HepG2 (cell line): ENCODE measurements at regions not wholly inside any gene's neighbourhood (a gene's known extent, or its start where the extent isn't known, plus 50 kb on each side); places are given as distances from the start of the nearest gene placed in this dataset.
"Not testable (repeated sequence)": the region's sequence is repeated elsewhere in the genome, so short reads cannot be mapped to it uniquely, and the experiment has no call there.

ENCODE experiments used
- ATAC-seq: fragments of 200-7000 bp; cut with Tn5 transposase; 3 replicates; pipeline ENCODE4 v1.9.1; 2020; ENCODE audit warnings: mild to moderate bottlenecking, moderate library complexity
- BruUV-seq: library from RNA; stranded (reverse); fragments of 400-500 nt; replicated peaks from 2 replicates; lab custom pipeline; 2021; lab: Mats Ljungman, UMichigan
- CTCF ChIA-PET: fragments of 300-600 bp; formaldehyde crosslinking; extraction: SDS; loops from one replicate; lab custom pipeline; 2021; ENCODE audit warnings: low total read pairs, inconsistent platforms, low intra/inter-chr PET ratio; lab: Yijun Ruan, JAX
- POLR2A ChIA-PET: fragments of 350-600 bp; sonication (Branson Sonifier 250); formaldehyde crosslinking; loops from one replicate; lab custom pipeline; 2020; ENCODE audit warnings: antibody characterized with exemption, inconsistent platforms; lab: Yijun Ruan, JAX
- DNase-seq: peaks from one replicate; pipeline ENCODE4 v3.0.0-alpha.2; 2015; ENCODE audit warnings: low spot score
- FAIRE-seq: peaks from 3 replicates; lab custom pipeline; 2011; peaks lifted over from hg19 to GRCh38; lab: Jason Lieb, UNC
- H2AFZ ChIP-seq: one replicate; pipeline ENCODE4 v1.6.1; 2011; ENCODE audit warnings: low read length, inconsistent platforms
- H3K27ac ChIP-seq: fragments of 300-600 bp; 3 replicates; pipeline ENCODE4 v1.8.0; 2011; ENCODE audit warnings: mixed run types, mild to moderate bottlenecking, mixed read lengths, low read length, inconsistent platforms; ENCODE audit not compliant: insufficient read depth; ENCODE audit errors: extremely low read length
- H3K27me3 ChIP-seq, 2 experiments: fragments of 200-600 bp in 1 of 2; 2 replicates in 1 of 2; 3 replicates in 1 of 2; pipeline versions ENCODE4 v1.6.0 to v1.8.0; 2011; ENCODE audit warnings: low read length in 2 of 2, mild to moderate bottlenecking in 2 of 2, moderate library complexity in 2 of 2, inconsistent platforms in 1 of 2; ENCODE audit not compliant: insufficient read depth in 2 of 2, control insufficient read depth in 1 of 2
- H3K36me3 ChIP-seq, 2 experiments: fragments of 200-600 bp in 1 of 2; replicated peaks in 1 of 2; 2 replicates in 1 of 2; 3 replicates in 1 of 2; pipeline versions ENCODE4 v1.5.1 to v1.8.0; 2011; ENCODE audit warnings: low read length in 2 of 2, inconsistent platforms in 1 of 2; ENCODE audit not compliant: insufficient read depth in 2 of 2, control insufficient read depth in 1 of 2
- H3K4me1 ChIP-seq: 2 replicates; pipeline ENCODE4 v1.5.1; 2012; ENCODE audit warnings: low read length, inconsistent platforms; ENCODE audit not compliant: insufficient read depth
- H3K4me2 ChIP-seq: 2 replicates; pipeline ENCODE4 v1.6.0; 2011; ENCODE audit warnings: low read depth, low read length, inconsistent platforms
- H3K4me3 ChIP-seq, 3 experiments: fragments of 200-600 bp in 1 of 3; sonication (generic), shearing (Covaris generic) in 1 of 3; replicated peaks in 1 of 3; 2 replicates each; pipeline ENCODE4 v1.5.1; 2011 to 2016; ENCODE audit warnings: low read length in 3 of 3, inconsistent platforms in 2 of 3, low read depth in 2 of 3, mild to moderate bottlenecking in 2 of 3, control low read depth in 1 of 3, mixed read lengths in 1 of 3; ENCODE audit not compliant: insufficient read depth in 1 of 3
- H3K79me2 ChIP-seq: one replicate; pipeline ENCODE4 v1.6.1; 2011; ENCODE audit warnings: low read length, inconsistent platforms; ENCODE audit not compliant: insufficient read depth
- H3K9ac ChIP-seq: 2 replicates; pipeline ENCODE4 v1.6.0; 2011; ENCODE audit warnings: mild to moderate bottlenecking, low read depth, low read length, inconsistent platforms; ENCODE audit not compliant: insufficient read depth
- H3K9me3 ChIP-seq: 2 replicates; pipeline ENCODE4 v1.5.1; 2012; ENCODE audit warnings: mild to moderate bottlenecking, low read length
- H4K20me1 ChIP-seq: 2 replicates; pipeline ENCODE4 v1.6.0; 2011; ENCODE audit warnings: inconsistent platforms, mild to moderate bottlenecking, low read length, moderate library complexity; ENCODE audit not compliant: insufficient read depth
- ATF4 ChIP-seq, 2 experiments: fragments of 450-650 bp in 1 of 2; sonication (generic) in 1 of 2; formaldehyde crosslinking; IDR thresholded peaks; 2 replicates each; pipeline versions ENCODE4 v1.5.0 to v1.8.0; 2020 to 2022; ENCODE audit warnings: mild to moderate bottlenecking in 1 of 2, missing genetic modification reagents in 1 of 2
- KDM2A ChIP-seq: sonication (generic); formaldehyde crosslinking; IDR thresholded peaks from 2 replicates; pipeline ENCODE4 v1.4.0; 2020; ENCODE audit warnings: low read depth, missing genetic modification reagents, borderline replicate concordance
- NFKBIZ ChIP-seq: IDR thresholded peaks from 2 replicates; pipeline ENCODE4 v1.6.1; 2018; ENCODE audit warnings: missing genetic modification reagents, missing compliant biosample characterization
- PCBP1 ChIP-seq: fragments of 200-400 bp; formaldehyde crosslinking; IDR thresholded peaks from 2 replicates; pipeline ENCODE4 v1.6.1; 2017; ENCODE audit warnings: mild to moderate bottlenecking, low read depth, low read length, borderline replicate concordance
- RCOR2 ChIP-seq: IDR thresholded peaks from 2 replicates; pipeline ENCODE4 v1.6.1; 2016; ENCODE audit warnings: missing biosample characterization, missing genetic modification reagents
- RFXAP ChIP-seq: sonication (generic); formaldehyde crosslinking; IDR thresholded peaks from 2 replicates; pipeline ENCODE4 v1.4.0; 2020; ENCODE audit warnings: missing genetic modification reagents, borderline replicate concordance
- SRSF1 ChIP-seq: fragments of 200-400 bp; formaldehyde crosslinking; optimal IDR thresholded peaks from 2 replicates; pipeline ENCODE3; 2017; ENCODE audit warnings: mild to moderate bottlenecking, low read depth, low read length, moderate library complexity
- ZFAT ChIP-seq: sonication (generic); formaldehyde crosslinking; conservative IDR thresholded peaks from 2 replicates; pipeline ENCODE4 v1.8.1; 2023; ENCODE audit warnings: missing genetic modification reagents, inconsistent platforms
- ZFP36 ChIP-seq: fragments of 150-350 bp; IDR thresholded peaks from 2 replicates; pipeline ENCODE4 v1.6.1; 2018; ENCODE audit warnings: borderline replicate concordance, low read length, low read depth; ENCODE audit not compliant: partially characterized antibody
- ZNF235 ChIP-seq: sonication (generic); formaldehyde crosslinking; IDR thresholded peaks from 2 replicates; pipeline ENCODE4 v1.8.1; 2023; ENCODE audit warnings: mild to moderate bottlenecking, missing genetic modification reagents, borderline replicate concordance
- ZNF274 ChIP-seq: sonication (generic); formaldehyde crosslinking; IDR thresholded peaks from 2 replicates; pipeline ENCODE4 v1.5.1; 2020; ENCODE audit warnings: mild to moderate bottlenecking, missing genetic modification reagents
- ZNF333 ChIP-seq: sonication (generic); formaldehyde crosslinking; IDR thresholded peaks from 2 replicates; pipeline ENCODE4 v1.4.0; 2020; ENCODE audit warnings: mild to moderate bottlenecking, missing genetic modification reagents, borderline replicate concordance
- ZNF747 ChIP-seq: sonication (generic); formaldehyde crosslinking; IDR thresholded peaks from 2 replicates; pipeline ENCODE4 v1.8.1; 2023; ENCODE audit warnings: missing genetic modification reagents, mild to moderate bottlenecking, borderline replicate concordance
- ZNF782 ChIP-seq: sonication (generic); formaldehyde crosslinking; IDR thresholded peaks from 2 replicates; pipeline ENCODE4 v1.4.0; 2020; ENCODE audit warnings: missing genetic modification reagents, mild to moderate bottlenecking, borderline replicate concordance
- ZNF879 ChIP-seq: sonication (generic); formaldehyde crosslinking; IDR thresholded peaks from 2 replicates; pipeline ENCODE4 v1.8.1; 2023; ENCODE audit warnings: missing genetic modification reagents
- ZSCAN31 ChIP-seq: sonication (generic); formaldehyde crosslinking; IDR thresholded peaks from 2 replicates; pipeline ENCODE4 v1.5.0; 2020; ENCODE audit warnings: low read depth, mild to moderate bottlenecking, missing genetic modification reagents
- WGBS: methylation state at CpG from one replicate; pipeline ENCODE4 v1.1.6; 2017; ENCODE audit warnings: low lambda C conversion rate; 5-methylcytosine and 5-hydroxymethylcytosine counted together
- in situ Hi-C: cut with HindIII; loops from 2 replicates; pipeline ENCODE4 v1.10.0; 2017; ENCODE audit warnings: low pct_unique_long_range_greater_than_20kb; ENCODE audit not compliant: extremely low pct_ligation_motif_present
- intact Hi-C: fragments of 100-400 bp; cut with micrococcal nuclease; formaldehyde crosslinking; loops from one replicate; pipeline ENCODE4 v1.10.0; 2022; ENCODE audit not compliant: unreplicated experiment

DNA sequence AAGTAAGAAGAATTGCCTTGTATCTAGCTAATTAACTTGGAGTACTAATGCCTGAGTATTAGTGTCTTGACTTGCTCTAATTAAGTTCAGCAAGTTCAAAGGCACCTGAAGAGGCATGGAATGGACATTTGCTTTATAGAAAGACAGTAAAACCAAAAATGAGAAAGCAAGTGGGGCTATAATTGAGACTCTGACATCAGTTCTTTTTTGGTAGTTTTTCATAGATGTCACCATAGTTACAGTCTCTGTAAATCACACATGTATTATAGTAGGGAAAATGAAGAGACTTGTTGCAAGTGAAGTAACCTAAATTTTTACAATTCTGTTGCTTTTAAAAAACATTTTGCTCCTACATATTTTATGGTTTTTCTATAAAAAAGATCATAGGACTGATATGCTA lies 178.0 kb downstream of the HIPK3 start (continued):
- TF ChIP-seq SRSF1 = no peak
- no peak for TF ChIP-seq ZNF879 (CRISPR knock-in tag)
- no peak for TF ChIP-seq RCOR2
- no peak for TF ChIP-seq ZFAT
- TF ChIP-seq ZNF333 (CRISPR knock-in tag) = no peak
- TF ChIP-seq, all 625 proteins: peak for 0

DNA sequence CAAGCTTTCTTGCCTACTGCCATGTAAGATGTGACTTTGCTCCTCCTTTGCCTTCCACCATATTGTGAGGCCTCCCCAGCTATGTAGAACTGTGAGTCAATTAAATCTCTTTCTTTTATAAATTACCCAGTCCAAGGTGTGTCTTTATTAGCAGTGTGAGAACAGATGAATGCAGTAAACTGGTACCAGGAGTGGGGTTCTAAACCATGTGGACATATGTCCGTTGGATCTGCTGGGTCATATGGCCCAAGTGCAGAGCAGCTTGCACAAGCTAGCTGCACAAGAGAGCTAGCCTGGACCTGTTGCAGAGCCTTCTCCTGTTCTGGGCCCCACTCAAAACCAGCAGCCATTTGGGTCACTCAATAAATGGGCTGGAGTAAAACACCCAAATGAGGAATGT lies 177.1 kb downstream of the HIPK3 start:
- WGBS = 0% methylated on average over 1 of the region's 1 CpG
- Histone ChIP-seq H3K4me3 (no peak overlapping the region), H3K4me2 (no peak overlapping the region), H3K79me2 (no peaks in the 10 kb centered on the region), H3K9me3 (peaks cover 6% of the 10 kb centered on the region; the same call in 1 of the 2 replicates), H3K27me3 (peaks cover 0 to 5% of the 10 kb centered on the region in 2 experiments; a peak in 2 of 5 replicates), H3K27ac (no peak overlapping the region)
- in situ Hi-C loops (no loop called here), intact Hi-C loops (no loop called here)
- POLR2A ChIA-PET = no interaction called here
- TF ChIP-seq KDM2A (CRISPR knock-in tag) (no peak), PCBP1 (no peak), NFKBIZ (no peak), ATF4 (CRISPR knock-in tag; IDR thresholded peaks at IDR 0.05) (no peak), ZFP36 (no peak), ZNF747 (CRISPR knock-in tag) (no peak), ZNF782 (CRISPR knock-in tag) (no peak), RFXAP (no peak), ZNF274 (CRISPR knock-in tag) (no peak), ZSCAN31 (CRISPR knock-in tag) (no peak), ZNF235 (CRISPR knock-in tag) (no peak)
- TF ChIP-seq, all 625 proteins: peak for 0
- ATAC-seq = no peak
- no peak for FAIRE-seq
- BruUV-seq = no TSS peak
- Histone ChIP-seq H4K20me1 (no peaks in the 10 kb centered on the region), H3K9ac (no peak overlapping the region), H3K4me1 (peaks cover 18% of the 10 kb centered on the region), H3K36me3 (no peaks in the 10 kb centered on the region), H2AFZ (no peak overlapping the region)
- CTCF ChIA-PET = no interaction called here
- no peak for DNase-seq

DNA sequence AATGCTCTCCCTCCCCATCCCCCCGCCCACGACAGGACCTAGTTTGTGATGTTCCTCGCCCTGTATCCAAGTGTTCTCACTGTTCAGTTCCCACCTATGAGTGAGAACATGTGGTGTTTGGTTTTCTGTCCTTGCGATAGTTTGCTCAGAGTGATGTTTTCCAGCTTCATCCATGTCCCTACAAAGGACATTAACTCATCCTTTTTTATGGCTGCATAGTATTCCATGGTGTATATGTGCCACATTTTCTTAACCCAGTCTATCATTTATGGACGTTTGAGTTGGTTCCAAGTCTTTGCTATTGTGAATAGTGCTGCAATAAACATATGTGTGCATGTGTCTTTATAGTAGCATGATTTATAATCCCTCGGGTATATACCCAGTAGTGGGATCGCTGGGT lies 171.3 kb downstream of the HIPK3 start:
- H3K9me3 ChIP-seq, H3K4me2 ChIP-seq, ATAC-seq, CTCF ChIA-PET, intact Hi-C loops, H3K79me2 ChIP-seq, H3K4me1 ChIP-seq, POLR2A ChIA-PET, BruUV-seq, FAIRE-seq, H2AFZ ChIP-seq, H3K27ac ChIP-seq, in situ Hi-C loops, H3K36me3 ChIP-seq, DNase-seq, H3K27me3 ChIP-seq, H3K9ac ChIP-seq, H4K20me1 ChIP-seq, H3K4me3 ChIP-seq: not testable (repeated sequence)
- 34% methylated on average over 7 of the region's 7 CpGs for WGBS
